GM18517 (cell line): ENCODE measurements at regions not wholly inside any gene's neighbourhood (a gene's known extent, or its start where the extent isn't known, plus 50 kb on each side); places are given as distances from the start of the nearest gene placed in this dataset.

Experiments used
- ATAC-seq: cut with Tn5 transposase; IDR thresholded peaks from one replicate; pipeline ENCODE4 v1.9.1; 2021; ENCODE audit warnings: mild to moderate bottlenecking, moderate library complexity; ENCODE audit not compliant: unreplicated experiment

- ATAC-seq = no peak
These were observed 94.6 kb upstream of the UST start for GRCh38 chr6:148652205-148652604.

- no peak for ATAC-seq
These were observed 93.6 kb upstream of the UST start for GRCh38 chr6:148653138-148653776.

DNA sequence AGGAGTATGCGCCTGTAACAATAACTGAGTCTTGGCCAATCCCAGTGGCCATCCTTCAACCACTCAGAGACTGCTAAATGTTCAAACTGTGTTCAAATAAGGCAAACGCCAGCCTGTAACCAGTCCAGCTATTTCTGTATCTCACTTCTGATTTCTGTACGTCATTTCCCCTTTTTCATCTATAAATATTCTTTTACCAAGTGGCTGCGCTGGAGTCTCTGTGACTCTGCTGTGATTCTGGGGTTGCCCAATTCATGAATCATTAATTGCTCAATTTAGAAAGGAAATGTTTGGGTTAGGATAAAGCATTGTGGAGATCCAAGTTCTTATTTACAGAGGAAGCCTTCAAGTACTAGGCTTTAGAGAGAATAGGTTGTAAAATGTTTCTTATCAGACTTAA lies 89.8 kb upstream of the UST start:
- ATAC-seq = no peak

GRCh38 chr6:148658681-148659430 lies 88.0 kb upstream of the UST start:
- ATAC-seq = no peak

DNA sequence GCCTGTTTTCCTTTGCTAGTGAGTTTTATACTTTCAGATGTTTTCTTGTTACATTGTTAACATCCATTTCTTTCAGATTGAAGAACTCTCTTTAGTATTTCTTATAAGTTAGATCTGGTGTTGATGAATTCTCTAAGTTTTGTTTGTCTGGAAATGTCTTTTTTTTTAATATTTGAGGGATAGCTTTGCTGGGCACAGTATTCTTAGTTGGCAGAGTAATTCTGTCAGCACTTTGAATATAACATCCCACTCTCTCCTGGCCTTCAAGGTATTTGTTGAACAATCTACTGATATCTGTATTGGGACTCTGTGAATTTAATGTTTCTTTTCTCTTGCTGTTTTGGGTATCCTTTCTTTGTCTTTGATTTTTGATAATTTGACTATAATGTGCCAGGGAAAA lies 79.4 kb upstream of the UST start:
- no peak for ATAC-seq

- ATAC-seq = no peak
These were observed 75.7 kb upstream of the UST start for GRCh38 chr6:148671085-148671484.

DNA sequence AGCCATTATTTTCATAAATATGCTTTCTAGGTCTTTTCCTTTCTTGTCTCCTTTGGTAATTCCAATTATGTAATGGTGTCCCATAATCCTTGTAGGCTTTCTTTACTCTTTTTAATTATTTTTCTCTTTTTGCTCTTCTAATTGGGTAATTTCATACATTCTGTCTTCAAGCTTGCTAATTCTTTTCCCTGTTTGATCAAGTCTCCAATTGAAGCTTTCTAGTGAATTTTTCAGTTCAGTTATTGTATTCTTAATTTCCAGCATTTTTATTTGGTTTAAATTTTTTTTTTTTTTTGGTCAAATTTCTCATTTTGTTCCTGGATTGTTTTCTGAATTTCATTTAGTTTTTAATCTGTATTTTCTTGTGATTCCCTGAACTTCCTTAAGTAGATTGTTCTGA lies 74.9 kb upstream of the UST start:
- no peak for ATAC-seq

DNA sequence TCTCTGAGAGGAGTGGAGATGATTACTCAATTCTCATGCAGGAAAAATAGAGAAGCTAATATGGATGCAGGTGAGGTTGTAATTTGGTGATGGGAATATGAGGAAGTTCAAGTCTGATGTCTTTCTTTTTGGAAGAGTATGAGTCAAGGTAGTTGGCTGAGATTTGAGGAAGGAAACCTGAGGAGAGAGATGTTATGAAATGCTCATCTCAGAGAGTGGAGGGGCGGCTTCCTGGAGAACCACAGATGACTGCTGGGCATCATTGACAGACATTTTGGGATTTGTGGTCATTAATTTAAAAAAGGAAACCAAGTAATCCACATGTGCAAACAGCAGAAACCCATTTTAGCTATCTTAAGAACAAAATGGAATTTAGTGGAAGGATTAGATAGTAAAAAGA lies 72.5 kb upstream of the UST start:
- no peak for ATAC-seq

DNA sequence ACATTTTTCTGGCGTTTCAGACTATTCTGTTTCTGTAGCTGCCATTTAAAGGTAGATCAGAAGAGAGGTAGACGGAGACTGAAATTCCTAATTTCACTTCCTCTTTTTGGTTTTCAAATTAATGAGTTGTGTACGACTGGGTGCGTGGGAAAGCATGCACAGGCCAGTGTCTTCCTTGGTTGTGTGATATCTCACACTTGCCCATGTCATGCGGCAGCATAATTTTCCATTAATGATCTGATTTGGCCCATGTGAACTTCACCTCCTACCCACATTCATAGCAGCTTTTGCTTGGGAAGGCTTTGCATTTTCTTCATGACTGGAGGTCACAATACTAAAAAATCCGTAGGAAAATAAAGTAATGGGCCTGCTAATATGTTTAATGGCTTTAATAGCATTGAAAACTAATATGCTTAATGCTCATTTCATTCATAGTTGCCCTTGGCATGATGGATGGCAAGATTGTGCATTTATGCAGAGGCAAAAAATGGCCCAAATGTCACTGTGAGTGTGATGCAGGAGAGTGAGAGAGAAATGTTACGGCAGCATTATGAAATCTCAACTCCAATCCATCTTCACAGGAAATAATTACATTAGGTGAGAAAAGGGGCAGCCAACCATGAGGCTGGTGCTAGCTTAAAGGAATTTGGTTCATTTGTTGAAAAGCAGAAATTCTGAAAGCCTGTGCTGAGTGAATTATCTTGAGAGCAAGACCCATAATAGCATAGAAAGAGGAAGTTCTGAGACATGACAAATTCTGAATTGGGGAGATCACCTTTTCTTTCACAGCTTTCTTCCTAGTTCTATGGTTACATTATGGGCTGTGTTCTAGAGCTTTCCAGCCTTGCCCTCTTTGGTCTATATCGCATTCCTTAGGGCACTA lies 69.0 kb upstream of the UST start:
- ATAC-seq = peak; percentile 92

GRCh38 chr6:148678682-148679081 lies 68.1 kb upstream of the UST start:
- no peak for ATAC-seq

- no peak for ATAC-seq
These were observed 65.2 kb upstream of the UST start for GRCh38 chr6:148681666-148682065.

GRCh38 chr6:148682252-148682651 lies 64.6 kb upstream of the UST start:
- ATAC-seq = no peak

DNA sequence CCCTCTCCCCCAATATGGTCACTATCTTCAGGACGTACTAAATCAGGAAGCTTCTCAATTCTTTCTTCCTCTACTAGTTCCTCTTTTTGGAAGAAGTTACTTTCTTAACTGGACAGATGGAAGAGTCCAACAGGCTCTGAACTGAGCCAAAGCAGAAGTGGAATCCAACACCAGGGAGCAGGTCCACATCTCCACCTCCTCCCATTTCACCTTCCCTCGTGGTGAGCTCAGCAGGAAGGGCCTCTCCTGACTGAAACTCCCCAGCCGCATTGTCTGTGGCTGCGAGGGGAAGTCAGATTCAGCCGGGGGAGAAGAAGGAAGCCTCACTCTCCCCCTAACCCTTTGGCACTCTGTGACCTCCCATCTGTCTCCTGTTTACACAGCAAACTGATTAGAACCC lies 63.8 kb upstream of the UST start:
- ATAC-seq = no peak

- ATAC-seq = no peak
These were observed 57.7 kb upstream of the UST start for GRCh38 chr6:148689168-148689567.

GRCh38 chr6:148693882-148694484 lies 52.8 kb upstream of the UST start:
- peak; percentile 53 for ATAC-seq
